ENCODE measurements at regions not wholly inside any gene's neighbourhood (a gene's known extent, or its start where the extent isn't known, plus 50 kb on each side); places are given as distances from the start of the nearest gene placed in this dataset.

- no peak overlapping the region for H3K27ac Mint-ChIP-seq (ENCODE audit: unreplicated experiment)
- H3K36me3 Mint-ChIP-seq (ENCODE audit: unreplicated experiment): peaks cover 2% of the 10 kb centered on the region
- H3K9me3 Mint-ChIP-seq (ENCODE audit: unreplicated experiment): no peaks in the 10 kb centered on the region
- no peak overlapping the region for H3K4me3 Mint-ChIP-seq (ENCODE audit: unreplicated experiment)
- no peaks in the 10 kb centered on the region for H3K27me3 Mint-ChIP-seq (ENCODE audit: unreplicated experiment)
- DNase-seq (ENCODE audit: extremely low spot score, unreplicated experiment): no peak
- no peak for TF ChIP-seq CTCF (IDR thresholded peaks at IDR 0.05)
- peaks cover 4% of the 10 kb centered on the region for H3K4me1 Mint-ChIP-seq (ENCODE audit: unreplicated experiment)
These were observed 210.6 kb downstream of the DACT1 start for GRCh38 chr14:58848365-58848764.

- TF ChIP-seq CTCF (IDR thresholded peaks at IDR 0.05): no peak
These were observed 211.8 kb downstream of the DACT1 start for GRCh38 chr14:58849601-58850000.

GRCh38 chr14:58850011-58850410 lies 212.2 kb downstream of the DACT1 start:
- Mint-ChIP-seq H3K4me3 (ENCODE audit: unreplicated experiment) (no peak overlapping the region), H3K4me1 (ENCODE audit: unreplicated experiment) (peaks cover 2% of the 10 kb centered on the region), H3K36me3 (ENCODE audit: unreplicated experiment) (peaks cover 2% of the 10 kb centered on the region), H3K9me3 (ENCODE audit: unreplicated experiment) (no peaks in the 10 kb centered on the region), H3K27me3 (ENCODE audit: unreplicated experiment) (no peaks in the 10 kb centered on the region), H3K27ac (ENCODE audit: unreplicated experiment) (no peak overlapping the region)
- DNase-seq (ENCODE audit: extremely low spot score, unreplicated experiment): no peak
- TF ChIP-seq CTCF (IDR thresholded peaks at IDR 0.05): no peak

More at GRCh38 chr14:58849601-58850000, 211.8 kb downstream of the DACT1 start:
- no peak overlapping the region for H3K27ac Mint-ChIP-seq (ENCODE audit: unreplicated experiment)
- no peak for DNase-seq (ENCODE audit: extremely low spot score, unreplicated experiment)
- peaks cover 4% of the 10 kb centered on the region for H3K4me1 Mint-ChIP-seq (ENCODE audit: unreplicated experiment)
- H3K27me3 Mint-ChIP-seq (ENCODE audit: unreplicated experiment): no peaks in the 10 kb centered on the region
- no peaks in the 10 kb centered on the region for H3K9me3 Mint-ChIP-seq (ENCODE audit: unreplicated experiment)
- no peak overlapping the region for H3K4me3 Mint-ChIP-seq (ENCODE audit: unreplicated experiment)
- peaks cover 2% of the 10 kb centered on the region for H3K36me3 Mint-ChIP-seq (ENCODE audit: unreplicated experiment)

GRCh38 chr14:58861586-58861985 lies 223.8 kb downstream of the DACT1 start:
- DNase-seq (ENCODE audit: extremely low spot score, unreplicated experiment): no peak
- peaks cover 30% of the 10 kb centered on the region for H3K9me3 Mint-ChIP-seq (ENCODE audit: unreplicated experiment)
- no peak for TF ChIP-seq CTCF (IDR thresholded peaks at IDR 0.05)
- no peaks in the 10 kb centered on the region for H3K27me3 Mint-ChIP-seq (ENCODE audit: unreplicated experiment)
- H3K36me3 Mint-ChIP-seq (ENCODE audit: unreplicated experiment): peaks cover 24% of the 10 kb centered on the region
- no peak overlapping the region for H3K4me3 Mint-ChIP-seq (ENCODE audit: unreplicated experiment)
- peak overlapping the region; percentile 85 for H3K27ac Mint-ChIP-seq (ENCODE audit: unreplicated experiment)
- peaks cover 62% of the 10 kb centered on the region for H3K4me1 Mint-ChIP-seq (ENCODE audit: unreplicated experiment)

GRCh38 chr14:58862416-58863160 lies 224.8 kb downstream of the DACT1 start:
- no peaks in the 10 kb centered on the region for H3K27me3 Mint-ChIP-seq (ENCODE audit: unreplicated experiment)
- peak overlapping the region; percentile 85 for H3K27ac Mint-ChIP-seq (ENCODE audit: unreplicated experiment)
- no peak for DNase-seq (ENCODE audit: extremely low spot score, unreplicated experiment)
- peaks cover 30% of the 10 kb centered on the region for H3K9me3 Mint-ChIP-seq (ENCODE audit: unreplicated experiment)
- peaks cover 67% of the 10 kb centered on the region for H3K4me1 Mint-ChIP-seq (ENCODE audit: unreplicated experiment)
- peaks cover 22% of the 10 kb centered on the region for H3K36me3 Mint-ChIP-seq (ENCODE audit: unreplicated experiment)
- no peak overlapping the region for H3K4me3 Mint-ChIP-seq (ENCODE audit: unreplicated experiment)
- no peak for TF ChIP-seq CTCF (IDR thresholded peaks at IDR 0.05)

All from osteocyte (in vitro differentiated cells).